Liver (tissue), 2 donors: ENCODE measurements at regions not wholly inside any gene's neighbourhood (a gene's known extent, or its start where the extent isn't known, plus 50 kb on each side); places are given as distances from the start of the nearest gene placed in this dataset.

Experiments used
- FOXA1 ChIP-seq: IDR thresholded peaks from 2 replicates; pipeline ENCODE4 v1.6.1; 2016; ENCODE audit warnings: antibody characterized with exemption
- ZBTB33 ChIP-seq: IDR thresholded peaks from 2 replicates; pipeline ENCODE4 v1.6.1; 2016; ENCODE audit warnings: antibody characterized with exemption
- TF ChIP-seq, protein P1 (sequence below): fragments of 150-350 bp; IDR thresholded peaks from 2 replicates; pipeline ENCODE4 v1.5.1; 2017; ENCODE audit warnings: improper control_type of control experiment, low read depth, low read length; ENCODE audit not compliant: missing input control
- donor health status: healthy.

DNA sequence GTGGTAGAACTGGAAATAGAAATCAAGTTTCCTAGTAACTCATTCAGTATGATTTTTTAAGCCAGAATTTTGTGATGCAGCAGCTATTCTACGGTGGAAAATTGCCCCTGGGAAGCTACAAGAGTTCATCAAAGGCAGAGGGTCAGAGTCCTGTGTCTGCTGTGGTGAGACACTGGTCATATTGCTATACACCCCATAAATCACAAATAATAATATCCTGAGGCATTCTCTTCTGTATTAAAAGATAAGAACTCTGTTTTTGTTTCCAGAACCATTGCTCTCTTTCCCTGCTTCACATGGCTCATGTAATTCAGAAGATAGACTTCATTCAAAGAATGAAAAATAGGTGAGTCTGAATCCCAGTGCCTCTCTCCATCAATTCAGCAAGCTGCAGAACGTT lies 188.8 kb upstream of the NOCT start:
- TF ChIP-seq, protein P1, sequence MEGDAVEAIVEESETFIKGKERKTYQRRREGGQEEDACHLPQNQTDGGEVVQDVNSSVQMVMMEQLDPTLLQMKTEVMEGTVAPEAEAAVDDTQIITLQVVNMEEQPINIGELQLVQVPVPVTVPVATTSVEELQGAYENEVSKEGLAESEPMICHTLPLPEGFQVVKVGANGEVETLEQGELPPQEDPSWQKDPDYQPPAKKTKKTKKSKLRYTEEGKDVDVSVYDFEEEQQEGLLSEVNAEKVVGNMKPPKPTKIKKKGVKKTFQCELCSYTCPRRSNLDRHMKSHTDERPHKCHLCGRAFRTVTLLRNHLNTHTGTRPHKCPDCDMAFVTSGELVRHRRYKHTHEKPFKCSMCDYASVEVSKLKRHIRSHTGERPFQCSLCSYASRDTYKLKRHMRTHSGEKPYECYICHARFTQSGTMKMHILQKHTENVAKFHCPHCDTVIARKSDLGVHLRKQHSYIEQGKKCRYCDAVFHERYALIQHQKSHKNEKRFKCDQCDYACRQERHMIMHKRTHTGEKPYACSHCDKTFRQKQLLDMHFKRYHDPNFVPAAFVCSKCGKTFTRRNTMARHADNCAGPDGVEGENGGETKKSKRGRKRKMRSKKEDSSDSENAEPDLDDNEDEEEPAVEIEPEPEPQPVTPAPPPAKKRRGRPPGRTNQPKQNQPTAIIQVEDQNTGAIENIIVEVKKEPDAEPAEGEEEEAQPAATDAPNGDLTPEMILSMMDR: no peak
- no peak for TF ChIP-seq FOXA1
- TF ChIP-seq ZBTB33: no peak
